ENCODE measurements at regions not wholly inside any gene's neighbourhood (a gene's known extent, or its start where the extent isn't known, plus 50 kb on each side); places are given as distances from the start of the nearest gene placed in this dataset.

- TF ChIP-seq CTCF (IDR thresholded peaks at IDR 0.05): no peak
- TF ChIP-seq POLR2A (IDR thresholded peaks at IDR 0.05): no peak
Measured at GRCh38 chr4:18366136-18366535, 344.6 kb upstream of the LCORL start.
